Bronchial epithelial cell (primary cell): ENCODE measurements at regions not wholly inside any gene's neighbourhood (a gene's known extent, or its start where the extent isn't known, plus 50 kb on each side); places are given as distances from the start of the nearest gene placed in this dataset.

ENCODE experiments used
- DNase-seq: peaks from one replicate; pipeline ENCODE4 v3.0.0-alpha.2; 2010; ENCODE audit warnings: low read depth
- FAIRE-seq: peaks from 2 replicates; lab custom pipeline; 2011; peaks lifted over from hg19 to GRCh38; lab: Jason Lieb, UNC
- H3K27me3 ChIP-seq: 2 replicates; pipeline ENCODE4 v1.5.1; 2011; ENCODE audit warnings: low read length; ENCODE audit not compliant: control insufficient read depth, insufficient read depth
- H3K36me3 ChIP-seq: 2 replicates; pipeline ENCODE4 v1.5.1; 2011; ENCODE audit warnings: low read length; ENCODE audit not compliant: control insufficient read depth, insufficient read depth
- H3K4me3 ChIP-seq: 2 replicates; pipeline ENCODE4 v1.5.1; 2011; ENCODE audit warnings: mild to moderate bottlenecking, low read depth, low read length, control low read depth
- CTCF ChIP-seq: IDR thresholded peaks from 2 replicates; pipeline ENCODE4 v1.5.1; 2011; ENCODE audit warnings: mild to moderate bottlenecking, moderate library complexity, low read length, control low read depth, inconsistent platforms; ENCODE audit not compliant: insufficient read depth, severe bottlenecking

- H3K4me3 ChIP-seq: no peak overlapping the region
- TF ChIP-seq CTCF: no peak
- no peaks in the 10 kb centered on the region for H3K27me3 ChIP-seq
- DNase-seq (no peak), FAIRE-seq (no peak)
- H3K36me3 ChIP-seq: no peaks in the 10 kb centered on the region
These were observed 638.6 kb downstream of the BCL11B start for GRCh38 chr14:98633380-98633779.

GRCh38 chr14:98634043-98634820 is 637.8 kb downstream of the BCL11B start:
- TF ChIP-seq CTCF: no peak
- Histone ChIP-seq H3K27me3 (no peaks in the 10 kb centered on the region), H3K4me3 (no peak overlapping the region), H3K36me3 (no peaks in the 10 kb centered on the region)
- no peak for DNase-seq
- FAIRE-seq: no peak

GRCh38 chr14:98638366-98638765 is 633.6 kb downstream of the BCL11B start:
- no peak for FAIRE-seq
- H3K36me3 ChIP-seq: no peaks in the 10 kb centered on the region
- TF ChIP-seq CTCF: no peak
- no peak overlapping the region for H3K4me3 ChIP-seq
- no peaks in the 10 kb centered on the region for H3K27me3 ChIP-seq
- no peak for DNase-seq

GRCh38 chr14:98647754-98648153 is 624.2 kb downstream of the BCL11B start:
- Histone ChIP-seq H3K4me3 (no peak overlapping the region), H3K27me3 (no peaks in the 10 kb centered on the region), H3K36me3 (no peaks in the 10 kb centered on the region)
- no peak for TF ChIP-seq CTCF
- no peak for FAIRE-seq
- no peak for DNase-seq

- TF ChIP-seq CTCF: no peak
- Histone ChIP-seq H3K4me3 (no peak overlapping the region), H3K27me3 (no peaks in the 10 kb centered on the region), H3K36me3 (no peaks in the 10 kb centered on the region)
- DNase-seq: no peak
- no peak for FAIRE-seq
These were observed 621.0 kb downstream of the BCL11B start for GRCh38 chr14:98651037-98651436.

- Histone ChIP-seq H3K4me3 (no peak overlapping the region), H3K27me3 (no peaks in the 10 kb centered on the region), H3K36me3 (no peaks in the 10 kb centered on the region)
- TF ChIP-seq CTCF: no peak
- DNase-seq (no peak), FAIRE-seq (no peak)
These were observed 607.0 kb downstream of the BCL11B start for GRCh38 chr14:98665007-98665406.
